GM12878 (cell line): ENCODE measurements at regions not wholly inside any gene's neighbourhood (a gene's known extent, or its start where the extent isn't known, plus 50 kb on each side); places are given as distances from the start of the nearest gene placed in this dataset.
A peak's percentile ranks its signal among the peaks of the same experiment; 100 is the strongest.

ENCODE experiments used
- ATAC-seq: fragments of 200-7000 bp; cut with Tn5 transposase; 3 replicates; pipeline ENCODE4 v1.9.1; 2020; ENCODE audit warnings: mild to moderate bottlenecking, moderate library complexity
- BruUV-seq: library from RNA; stranded (reverse); fragments of 400-500 nt; replicated peaks from 2 replicates; lab custom pipeline; 2021; lab: Mats Ljungman, UMichigan
- CTCF ChIA-PET: fragments of 300-600 bp; sonication (Branson Sonifier 250); formaldehyde crosslinking; extraction: SDS; loops from one replicate; lab custom pipeline; 2021; ENCODE audit warnings: inconsistent platforms; lab: Yijun Ruan, JAX
- POLR2A ChIA-PET: fragments of 350-600 bp; formaldehyde crosslinking; extraction: SDS; loops from one replicate; lab custom pipeline; 2021; ENCODE audit warnings: inconsistent platforms; lab: Charles Lee
- RAD21 ChIA-PET: fragments of 300-600 bp; sonication (Branson Sonifier 250); formaldehyde crosslinking; loops from one replicate; lab custom pipeline; 2023; ENCODE audit warnings: antibody characterized with exemption; ENCODE audit not compliant: unreplicated experiment; lab: Charles Lee
- SMC1A ChIA-PET: fragments of 300-600 bp; sonication (Branson Sonifier 250); formaldehyde crosslinking; loops from one replicate; lab custom pipeline; 2023; ENCODE audit not compliant: unreplicated experiment, uncharacterized antibody; lab: Charles Lee
- DNase-seq: peaks from one replicate; pipeline ENCODE4 v3.0.0-alpha.2; 2011; ENCODE audit warnings: low read depth, low spot score
- FAIRE-seq: peaks from 3 replicates; lab custom pipeline; 2011; peaks lifted over from hg19 to GRCh38; lab: Jason Lieb, UNC
- H2AFZ ChIP-seq: 2 replicates; pipeline ENCODE4 v1.6.0; 2011; ENCODE audit warnings: low read depth, low read length, control low read depth; ENCODE audit not compliant: control insufficient read depth
- H3K27ac ChIP-seq: 2 replicates; pipeline ENCODE4 v1.5.1; 2011; ENCODE audit warnings: control low read depth; ENCODE audit not compliant: control insufficient read depth, insufficient read depth
- H3K27me3 ChIP-seq, 2 experiments: replicated peaks in 1 of 2; 2 replicates each; pipeline versions ENCODE4 v1.6.0 to v1.6.1; 2011; ENCODE audit warnings: low read length in 1 of 2; ENCODE audit not compliant: control insufficient read depth in 2 of 2, insufficient read depth in 2 of 2
- H3K36me3 ChIP-seq, 2 experiments: 2 replicates each; pipeline ENCODE4 v1.5.1; 2011; ENCODE audit warnings: low read length in 1 of 2; ENCODE audit not compliant: control insufficient read depth in 2 of 2, insufficient read depth in 2 of 2
- H3K4me1 ChIP-seq: 2 replicates; pipeline ENCODE4 v1.6.1; 2011; ENCODE audit warnings: mild to moderate bottlenecking, low read length, moderate library complexity, mixed read lengths; ENCODE audit not compliant: control insufficient read depth, insufficient read depth
- H3K4me2 ChIP-seq: 2 replicates; pipeline ENCODE4 v1.6.0; 2011; ENCODE audit warnings: control low read depth; ENCODE audit not compliant: control insufficient read depth, insufficient read depth
- H3K4me3 ChIP-seq: fragments of 200-600 bp; sonication (generic); 2 replicates; pipeline ENCODE4 v1.5.1; 2016
- H3K79me2 ChIP-seq: 2 replicates; pipeline ENCODE4 v1.6.0; 2011; ENCODE audit warnings: low read length; ENCODE audit not compliant: control insufficient read depth, insufficient read depth
- H3K9ac ChIP-seq: 2 replicates; pipeline ENCODE4 v1.8.0; 2011; ENCODE audit warnings: low read length, control low read depth, mixed read lengths; ENCODE audit not compliant: control insufficient read depth, insufficient read depth
- H3K9me3 ChIP-seq: replicated peaks from 3 replicates; pipeline ENCODE4 v1.5.1; 2011; ENCODE audit warnings: mild to moderate bottlenecking, low read length; ENCODE audit not compliant: control insufficient read depth, insufficient read depth
- H4K20me1 ChIP-seq: 2 replicates; pipeline ENCODE4 v1.6.0; 2011; ENCODE audit not compliant: control insufficient read depth, insufficient read depth
- BCLAF1 ChIP-seq: fragments of 450-650 bp; IDR thresholded peaks from 2 replicates; pipeline ENCODE4 v1.6.1; 2017; ENCODE audit warnings: antibody characterized with exemption, mild to moderate bottlenecking, moderate library complexity
- BHLHE40 ChIP-seq, 2 experiments: fragments of 450-650 bp in 1 of 2; IDR thresholded peaks; 2 replicates each; pipeline ENCODE4 v1.6.1; 2011 to 2017; ENCODE audit warnings: low read depth in 2 of 2, borderline replicate concordance in 1 of 2, improper control_type of control experiment in 1 of 2, low read length in 1 of 2, mild to moderate bottlenecking in 1 of 2
- BMI1 ChIP-seq: fragments of 450-650 bp; IDR thresholded peaks from 2 replicates; pipeline ENCODE4 v1.6.1; 2016; ENCODE audit warnings: mild to moderate bottlenecking, moderate library complexity, borderline replicate concordance
- CHD4 ChIP-seq: fragments of 200-600 bp; sonication (generic); IDR thresholded peaks from 2 replicates; pipeline ENCODE4 v1.6.1; 2016; ENCODE audit warnings: mild to moderate bottlenecking
- CUX1 ChIP-seq: IDR thresholded peaks from 2 replicates; pipeline ENCODE4 v1.6.1; 2012; ENCODE audit warnings: improper control_type of control experiment, low read depth, low read length; ENCODE audit not compliant: insufficient replicate concordance
- FOXK2 ChIP-seq: fragments of 450-650 bp; IDR thresholded peaks from 2 replicates; pipeline ENCODE4 v1.6.1; 2017; ENCODE audit warnings: mild to moderate bottlenecking, moderate library complexity
- HDAC2 ChIP-seq: fragments of 200-600 bp; sonication (generic); IDR thresholded peaks from 2 replicates; pipeline ENCODE4 v1.6.1; 2017
- MEF2A ChIP-seq: IDR thresholded peaks from 2 replicates; pipeline ENCODE4 v1.6.1; 2011; ENCODE audit warnings: low read depth, mild to moderate bottlenecking, low read length, moderate library complexity; ENCODE audit not compliant: insufficient read depth
- NR2F1 ChIP-seq: fragments of 450-650 bp; conservative IDR thresholded peaks from 2 replicates; pipeline ENCODE4 v1.6.1; 2017; ENCODE audit warnings: mild to moderate bottlenecking
- ZBED1 ChIP-seq: IDR thresholded peaks from 2 replicates; pipeline ENCODE4 v1.6.1; 2016; ENCODE audit warnings: borderline replicate concordance
- WGBS: methylation state at CpG from one replicate; pipeline ENCODE4 v1.1.6; 2016; ENCODE audit warnings: low lambda C conversion rate; ENCODE audit not compliant: insufficient replicate concordance, insufficient coverage; ENCODE audit errors: missing lambda C conversion rate; 5-methylcytosine and 5-hydroxymethylcytosine counted together
- in situ Hi-C: fragments of 300-500 bp; cut with MboI; formaldehyde crosslinking; loops from 9 replicates; pipeline ENCODE4 v1.14.3; 2018; ENCODE audit warnings: mixed read lengths
- intact Hi-C: fragments of 100-400 bp; cut with micrococcal nuclease; formaldehyde crosslinking; loops from one replicate; pipeline ENCODE4 v1.14.2; 2022; ENCODE audit not compliant: unreplicated experiment
- TF ChIP-seq, protein P1 (sequence below): IDR thresholded peaks from 2 replicates; pipeline ENCODE4 v1.6.1; 2012; ENCODE audit warnings: low read length, inconsistent platforms
- TF ChIP-seq, protein P2 (sequence below), 3 experiments: IDR thresholded peaks in 2 of 3; conservative IDR thresholded peaks in 1 of 3; 2 replicates each; pipeline ENCODE4 v1.5.1; 2011; ENCODE audit warnings: low read depth in 3 of 3, low read length in 3 of 3, mild to moderate bottlenecking in 3 of 3, control low read depth in 2 of 3, moderate library complexity in 2 of 3, inconsistent platforms in 1 of 3, mixed read lengths in 1 of 3; ENCODE audit not compliant: control insufficient read depth in 2 of 3, insufficient read depth in 1 of 3; ENCODE audit errors: extremely low read depth in 1 of 3

DNA sequence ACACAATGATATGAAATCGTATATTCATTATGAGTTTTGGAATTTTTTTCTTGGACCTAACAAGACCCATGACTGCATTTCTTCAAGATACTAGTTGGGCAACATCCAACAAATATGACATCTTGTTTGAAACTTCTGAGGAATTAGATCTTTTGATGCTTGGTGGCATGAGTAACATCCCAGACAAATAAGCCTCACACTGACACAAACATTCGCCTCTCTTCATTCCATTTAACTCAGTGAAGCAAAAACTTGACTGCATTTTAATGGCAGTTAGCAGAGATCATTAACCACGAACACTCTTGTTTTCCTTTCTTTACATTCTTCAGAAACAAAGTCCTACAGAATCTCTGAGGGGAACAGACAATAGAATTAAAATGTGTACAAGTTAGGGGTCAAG, 758.3 kb downstream of the C12orf50 start (continued):
- TF ChIP-seq MEF2A (no peak), NR2F1 (no peak), FOXK2 (no peak), ZBED1 (no peak), HDAC2 (no peak), BMI1 (no peak)
- TF ChIP-seq, protein P1, sequence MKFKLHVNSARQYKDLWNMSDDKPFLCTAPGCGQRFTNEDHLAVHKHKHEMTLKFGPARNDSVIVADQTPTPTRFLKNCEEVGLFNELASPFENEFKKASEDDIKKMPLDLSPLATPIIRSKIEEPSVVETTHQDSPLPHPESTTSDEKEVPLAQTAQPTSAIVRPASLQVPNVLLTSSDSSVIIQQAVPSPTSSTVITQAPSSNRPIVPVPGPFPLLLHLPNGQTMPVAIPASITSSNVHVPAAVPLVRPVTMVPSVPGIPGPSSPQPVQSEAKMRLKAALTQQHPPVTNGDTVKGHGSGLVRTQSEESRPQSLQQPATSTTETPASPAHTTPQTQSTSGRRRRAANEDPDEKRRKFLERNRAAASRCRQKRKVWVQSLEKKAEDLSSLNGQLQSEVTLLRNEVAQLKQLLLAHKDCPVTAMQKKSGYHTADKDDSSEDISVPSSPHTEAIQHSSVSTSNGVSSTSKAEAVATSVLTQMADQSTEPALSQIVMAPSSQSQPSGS = no peak

DNA sequence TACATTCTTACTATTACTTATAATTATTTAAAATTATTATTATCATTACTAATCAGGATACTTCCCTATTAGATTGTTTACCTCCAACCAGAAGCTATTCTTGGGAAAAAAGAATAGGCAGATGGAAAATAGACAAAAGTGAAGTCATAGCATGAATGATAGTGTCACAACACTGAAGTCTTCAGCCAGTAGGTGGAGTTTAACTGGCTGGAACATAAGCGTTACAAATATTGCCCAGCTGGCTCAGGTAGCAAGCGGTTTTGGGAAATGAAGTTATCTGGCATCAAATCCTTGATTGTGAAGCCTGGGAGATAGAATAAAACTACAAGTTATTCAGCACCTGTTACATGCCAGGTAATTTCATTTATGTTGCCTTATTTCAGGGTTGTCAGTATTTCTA, 762.9 kb downstream of the C12orf50 start:
- SMC1A ChIA-PET = no interaction called here
- Histone ChIP-seq H3K4me2 (no peak overlapping the region), H4K20me1 (no peaks in the 10 kb centered on the region)
- BruUV-seq = no TSS peak
- FAIRE-seq = no peak
- TF ChIP-seq BCLAF1 (no peak), CUX1 (no peak), CHD4 (no peak), BHLHE40 (IDR thresholded peaks at IDR 0.05; ENCODE audit: borderline replicate concordance in 1 of 2, low read depth in 2 of 2, low read length in 1 of 2) (no peak)
- TF ChIP-seq, protein P2, sequence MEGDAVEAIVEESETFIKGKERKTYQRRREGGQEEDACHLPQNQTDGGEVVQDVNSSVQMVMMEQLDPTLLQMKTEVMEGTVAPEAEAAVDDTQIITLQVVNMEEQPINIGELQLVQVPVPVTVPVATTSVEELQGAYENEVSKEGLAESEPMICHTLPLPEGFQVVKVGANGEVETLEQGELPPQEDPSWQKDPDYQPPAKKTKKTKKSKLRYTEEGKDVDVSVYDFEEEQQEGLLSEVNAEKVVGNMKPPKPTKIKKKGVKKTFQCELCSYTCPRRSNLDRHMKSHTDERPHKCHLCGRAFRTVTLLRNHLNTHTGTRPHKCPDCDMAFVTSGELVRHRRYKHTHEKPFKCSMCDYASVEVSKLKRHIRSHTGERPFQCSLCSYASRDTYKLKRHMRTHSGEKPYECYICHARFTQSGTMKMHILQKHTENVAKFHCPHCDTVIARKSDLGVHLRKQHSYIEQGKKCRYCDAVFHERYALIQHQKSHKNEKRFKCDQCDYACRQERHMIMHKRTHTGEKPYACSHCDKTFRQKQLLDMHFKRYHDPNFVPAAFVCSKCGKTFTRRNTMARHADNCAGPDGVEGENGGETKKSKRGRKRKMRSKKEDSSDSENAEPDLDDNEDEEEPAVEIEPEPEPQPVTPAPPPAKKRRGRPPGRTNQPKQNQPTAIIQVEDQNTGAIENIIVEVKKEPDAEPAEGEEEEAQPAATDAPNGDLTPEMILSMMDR (IDR thresholded peaks at IDR 0.05 in 2 of 3, conservative IDR thresholded peaks at IDR 0.05 in 1 of 3; ENCODE audit: control insufficient read depth in 2 of 3, extremely low read depth in 1 of 3, insufficient read depth in 1 of 3, low read depth in 3 of 3, low read length in 3 of 3) = peak; percentile 5 to 25 (median 16); a peak in 2 of 6 replicates
- TF ChIP-seq, all 136 proteins: peak for 1
- in situ Hi-C loops = no loop called here
- H3K79me2 ChIP-seq = no peaks in the 10 kb centered on the region
- CTCF ChIA-PET = interaction anchor here (0.6 to 1.2 kb wide), 2 partner anchors 581 to 941 kb away, joined by 3 to 5 read pairs; no protein-coding TSS in a partner anchor
- H3K4me1 ChIP-seq = no peaks in the 10 kb centered on the region
- 51% methylated on average over 2 of the region's 2 CpGs for WGBS
- H3K36me3 ChIP-seq = no peaks in the 10 kb centered on the region
- POLR2A ChIA-PET = no interaction called here
- no peaks in the 10 kb centered on the region for H3K27me3 ChIP-seq
- ATAC-seq (peak; percentile 34; the same call in 1 of the 3 replicates), DNase-seq (no peak)
- RAD21 ChIA-PET = no interaction called here
- H2AFZ ChIP-seq = no peak overlapping the region
- no peak overlapping the region for H3K4me3 ChIP-seq
- intact Hi-C loops = loop anchor here (1.0 to 2.0 kb wide), 2 partner anchors 47 to 582 kb away; no protein-coding TSS in a partner anchor
- no peaks in the 10 kb centered on the region for H3K9me3 ChIP-seq
- no peak overlapping the region for H3K27ac ChIP-seq
- H3K9ac ChIP-seq = no peak overlapping the region
